ENCODE measurements at regions not wholly inside any gene's neighbourhood (a gene's known extent, or its start where the extent isn't known, plus 50 kb on each side); places are given as distances from the start of the nearest gene placed in this dataset.

DNA sequence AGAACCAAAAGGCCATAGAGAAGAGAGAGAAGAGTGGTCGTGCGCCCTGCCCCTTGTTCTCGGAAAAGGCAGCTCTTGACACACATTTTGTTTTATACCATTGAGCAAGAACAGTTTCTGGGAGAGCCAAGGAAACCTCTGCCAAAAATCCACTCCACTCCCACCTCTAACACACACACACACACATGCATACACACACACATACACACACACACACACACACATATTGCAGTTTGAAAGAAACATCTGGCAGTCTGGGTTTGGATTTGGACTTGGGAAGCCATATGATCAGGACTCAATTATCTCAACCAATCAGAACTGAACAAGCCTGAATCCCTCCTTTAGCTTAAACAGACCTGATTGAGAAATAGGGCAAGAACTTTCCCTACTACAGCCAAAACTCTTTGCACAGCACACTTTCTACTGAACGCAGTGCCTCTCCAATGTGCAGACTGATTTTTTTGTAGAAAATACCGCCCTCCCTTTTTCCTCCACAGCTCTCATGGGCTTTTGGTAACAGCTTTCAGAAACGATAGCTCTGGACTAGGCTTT, 484.0 kb upstream of the ZWINT start:
- no peak for TF ChIP-seq CTCF (optimal IDR thresholded peaks at IDR 0.05 in 1 of 3, IDR thresholded peaks at IDR 0.05 in 1 of 3, conservative IDR thresholded peaks at IDR 0.05 in 1 of 3; ENCODE audit: extremely low read depth in 1 of 3, insufficient read depth in 2 of 3, low read length in 3 of 3)
- TF ChIP-seq EZH2 (IDR thresholded peaks at IDR 0.05; ENCODE audit: low read length) = no peak

All from keratinocyte (primary cell).